Astrocyte (in vitro differentiated cells and primary cell): ENCODE measurements at regions not wholly inside any gene's neighbourhood (a gene's known extent, or its start where the extent isn't known, plus 50 kb on each side); places are given as distances from the start of the nearest gene placed in this dataset.

Experiments used
- CTCF ChIP-seq: IDR thresholded peaks from 2 replicates; pipeline ENCODE4 v1.5.1; 2011; ENCODE audit warnings: low read depth, mild to moderate bottlenecking, inconsistent platforms, low read length, moderate library complexity; ENCODE audit not compliant: insufficient read depth
- EZH2 ChIP-seq: IDR thresholded peaks from 2 replicates; pipeline ENCODE4 v1.6.1; 2012; ENCODE audit warnings: mild to moderate bottlenecking, low read length, inconsistent platforms; ENCODE audit not compliant: insufficient read depth

GRCh38 chr4:33381816-33382215, 2661.6 kb downstream of the PCDH7 start:
- TF ChIP-seq CTCF: no peak
- no peak for TF ChIP-seq EZH2
